Panc1 (cell line): ENCODE measurements at regions not wholly inside any gene's neighbourhood (a gene's known extent, or its start where the extent isn't known, plus 50 kb on each side); places are given as distances from the start of the nearest gene placed in this dataset.

Source experiments
- ATAC-seq: fragments of 200-7000 bp; cut with Tn5 transposase; 2 replicates; pipeline ENCODE4 v1.9.1; 2020; ENCODE audit warnings: mild to moderate bottlenecking, moderate library complexity
- BruUV-seq: library from RNA; stranded (reverse); fragments of 400-500 nt; replicated peaks from 2 replicates; lab custom pipeline; 2021; lab: Mats Ljungman, UMichigan
- CTCF ChIA-PET: fragments of 300-600 bp; sonication (Branson Sonifier 250); formaldehyde crosslinking; loops from one replicate; lab custom pipeline; 2022; ENCODE audit warnings: antibody characterized with exemption; lab: Charles Lee
- POLR2A ChIA-PET: fragments of 300-600 bp; sonication (Branson Sonifier 250); formaldehyde crosslinking; loops from one replicate; lab custom pipeline; 2022; ENCODE audit warnings: antibody characterized with exemption; lab: Charles Lee
- DNase-seq: peaks from one replicate; pipeline ENCODE4 v3.0.0-alpha.2; 2010; ENCODE audit warnings: low read depth, low spot score
- H3K27ac ChIP-seq: 2 replicates; pipeline ENCODE4 v1.5.1; 2011; ENCODE audit warnings: mild to moderate bottlenecking, low read length, inconsistent platforms
- H3K27me3 ChIP-seq: fragments of 200-500 bp; sonication (Bioruptor generic); 2 replicates; pipeline ENCODE4 v1.6.0; 2014; ENCODE audit warnings: low read length, inconsistent platforms; ENCODE audit not compliant: control insufficient read depth, insufficient read depth
- H3K36me3 ChIP-seq: fragments of 200-500 bp; sonication (Bioruptor generic); 2 replicates; pipeline ENCODE4 v1.5.1; 2014; ENCODE audit warnings: inconsistent platforms, mild to moderate bottlenecking, low read length, moderate library complexity; ENCODE audit not compliant: control insufficient read depth, insufficient read depth
- H3K4me1 ChIP-seq: 2 replicates; pipeline ENCODE4 v1.5.1; 2011; ENCODE audit warnings: inconsistent platforms, mild to moderate bottlenecking, low read length, moderate library complexity; ENCODE audit not compliant: control insufficient read depth, insufficient read depth
- H3K4me3 ChIP-seq, 2 experiments: 2 replicates each; pipeline ENCODE4 v1.5.1; 2011 to 2012; ENCODE audit warnings: low read depth in 2 of 2, low read length in 2 of 2, mild to moderate bottlenecking in 2 of 2, inconsistent platforms in 1 of 2, moderate library complexity in 1 of 2
- H3K9me3 ChIP-seq: fragments of 200-500 bp; sonication (Bioruptor generic); 2 replicates; pipeline ENCODE4 v1.5.1; 2014; ENCODE audit warnings: low read depth, mild to moderate bottlenecking, inconsistent platforms, low read length, moderate library complexity; ENCODE audit not compliant: control insufficient read depth, insufficient read depth
- POLR2AphosphoS5 ChIP-seq: IDR thresholded peaks from 2 replicates; pipeline ENCODE4 v1.6.1; 2012; ENCODE audit warnings: mild to moderate bottlenecking, low read depth, low read length, moderate library complexity
- SIN3A ChIP-seq: IDR thresholded peaks from 2 replicates; pipeline ENCODE4 v1.6.1; 2012; ENCODE audit warnings: low read depth, mild to moderate bottlenecking, low read length, moderate library complexity, borderline replicate concordance; ENCODE audit not compliant: insufficient read depth
- TCF7L2 ChIP-seq: IDR thresholded peaks from 2 replicates; pipeline ENCODE4 v1.6.1; 2011; ENCODE audit warnings: mild to moderate bottlenecking, low read depth, low read length, inconsistent platforms
- in situ Hi-C: cut with HindIII; loops from 2 replicates; pipeline ENCODE4 v1.10.0; 2016; ENCODE audit warnings: low sequenced_read_pairs, low pct_unique_long_range_greater_than_20kb
- intact Hi-C: fragments of 100-400 bp; cut with micrococcal nuclease; formaldehyde crosslinking; loops from one replicate; pipeline ENCODE4 v1.10.0; 2022; ENCODE audit not compliant: unreplicated experiment
- TF ChIP-seq, protein P1 (sequence below): fragments of 450-650 bp; IDR thresholded peaks from 2 replicates; pipeline ENCODE4 v1.5.1; 2017; ENCODE audit warnings: mild to moderate bottlenecking
- TF ChIP-seq, protein P2 (sequence below), 2 experiments: IDR thresholded peaks; 2 replicates each; pipeline ENCODE4 v1.6.1; 2011 to 2012; ENCODE audit warnings: low read depth in 2 of 2, control low read depth in 1 of 2, low read length in 1 of 2, mild to moderate bottlenecking in 1 of 2, moderate library complexity in 1 of 2; ENCODE audit not compliant: insufficient read depth in 1 of 2

DNA sequence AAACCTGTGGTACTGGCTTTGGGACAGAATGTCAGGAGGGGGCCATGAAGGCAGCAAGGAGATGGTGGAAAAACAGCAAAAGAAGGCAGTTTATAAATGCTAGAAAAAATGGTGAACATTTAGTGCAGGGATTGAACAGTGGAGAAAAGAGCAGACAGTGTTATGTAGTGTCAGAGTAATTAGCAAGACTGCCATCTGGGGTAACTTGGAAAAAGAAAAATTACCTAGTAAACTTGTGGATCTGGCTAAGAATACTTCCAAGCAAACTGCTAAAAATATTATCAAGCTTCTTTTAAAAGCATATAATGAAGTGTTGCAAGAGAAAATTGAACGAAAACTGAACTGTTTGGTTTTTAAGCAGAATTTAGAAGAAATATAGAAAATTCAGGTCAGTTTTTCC, 267.8 kb downstream of the INSIG2 start:
- no peaks in the 10 kb centered on the region for H3K9me3 ChIP-seq
- DNase-seq (no peak), ATAC-seq (no peak)
- H3K4me3 ChIP-seq: no peak overlapping the region
- intact Hi-C loops: no loop called here
- in situ Hi-C loops: no loop called here
- H3K4me1 ChIP-seq: no peaks in the 10 kb centered on the region
- no peaks in the 10 kb centered on the region; the same call in 1 of the 2 replicates for H3K27me3 ChIP-seq
- CTCF ChIA-PET: no interaction called here
- BruUV-seq: no TSS peak
- TF ChIP-seq, protein P1, sequence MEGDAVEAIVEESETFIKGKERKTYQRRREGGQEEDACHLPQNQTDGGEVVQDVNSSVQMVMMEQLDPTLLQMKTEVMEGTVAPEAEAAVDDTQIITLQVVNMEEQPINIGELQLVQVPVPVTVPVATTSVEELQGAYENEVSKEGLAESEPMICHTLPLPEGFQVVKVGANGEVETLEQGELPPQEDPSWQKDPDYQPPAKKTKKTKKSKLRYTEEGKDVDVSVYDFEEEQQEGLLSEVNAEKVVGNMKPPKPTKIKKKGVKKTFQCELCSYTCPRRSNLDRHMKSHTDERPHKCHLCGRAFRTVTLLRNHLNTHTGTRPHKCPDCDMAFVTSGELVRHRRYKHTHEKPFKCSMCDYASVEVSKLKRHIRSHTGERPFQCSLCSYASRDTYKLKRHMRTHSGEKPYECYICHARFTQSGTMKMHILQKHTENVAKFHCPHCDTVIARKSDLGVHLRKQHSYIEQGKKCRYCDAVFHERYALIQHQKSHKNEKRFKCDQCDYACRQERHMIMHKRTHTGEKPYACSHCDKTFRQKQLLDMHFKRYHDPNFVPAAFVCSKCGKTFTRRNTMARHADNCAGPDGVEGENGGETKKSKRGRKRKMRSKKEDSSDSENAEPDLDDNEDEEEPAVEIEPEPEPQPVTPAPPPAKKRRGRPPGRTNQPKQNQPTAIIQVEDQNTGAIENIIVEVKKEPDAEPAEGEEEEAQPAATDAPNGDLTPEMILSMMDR: no peak
- no peak for TF ChIP-seq POLR2AphosphoS5
- TF ChIP-seq TCF7L2: no peak
- no peak for TF ChIP-seq SIN3A
- TF ChIP-seq, protein P2, sequence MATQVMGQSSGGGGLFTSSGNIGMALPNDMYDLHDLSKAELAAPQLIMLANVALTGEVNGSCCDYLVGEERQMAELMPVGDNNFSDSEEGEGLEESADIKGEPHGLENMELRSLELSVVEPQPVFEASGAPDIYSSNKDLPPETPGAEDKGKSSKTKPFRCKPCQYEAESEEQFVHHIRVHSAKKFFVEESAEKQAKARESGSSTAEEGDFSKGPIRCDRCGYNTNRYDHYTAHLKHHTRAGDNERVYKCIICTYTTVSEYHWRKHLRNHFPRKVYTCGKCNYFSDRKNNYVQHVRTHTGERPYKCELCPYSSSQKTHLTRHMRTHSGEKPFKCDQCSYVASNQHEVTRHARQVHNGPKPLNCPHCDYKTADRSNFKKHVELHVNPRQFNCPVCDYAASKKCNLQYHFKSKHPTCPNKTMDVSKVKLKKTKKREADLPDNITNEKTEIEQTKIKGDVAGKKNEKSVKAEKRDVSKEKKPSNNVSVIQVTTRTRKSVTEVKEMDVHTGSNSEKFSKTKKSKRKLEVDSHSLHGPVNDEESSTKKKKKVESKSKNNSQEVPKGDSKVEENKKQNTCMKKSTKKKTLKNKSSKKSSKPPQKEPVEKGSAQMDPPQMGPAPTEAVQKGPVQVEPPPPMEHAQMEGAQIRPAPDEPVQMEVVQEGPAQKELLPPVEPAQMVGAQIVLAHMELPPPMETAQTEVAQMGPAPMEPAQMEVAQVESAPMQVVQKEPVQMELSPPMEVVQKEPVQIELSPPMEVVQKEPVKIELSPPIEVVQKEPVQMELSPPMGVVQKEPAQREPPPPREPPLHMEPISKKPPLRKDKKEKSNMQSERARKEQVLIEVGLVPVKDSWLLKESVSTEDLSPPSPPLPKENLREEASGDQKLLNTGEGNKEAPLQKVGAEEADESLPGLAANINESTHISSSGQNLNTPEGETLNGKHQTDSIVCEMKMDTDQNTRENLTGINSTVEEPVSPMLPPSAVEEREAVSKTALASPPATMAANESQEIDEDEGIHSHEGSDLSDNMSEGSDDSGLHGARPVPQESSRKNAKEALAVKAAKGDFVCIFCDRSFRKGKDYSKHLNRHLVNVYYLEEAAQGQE (IDR thresholded peaks at IDR 0.05; ENCODE audit: insufficient read depth in 1 of 2, low read depth in 2 of 2, low read length in 1 of 2): no peak
- H3K27ac ChIP-seq: no peak overlapping the region
- POLR2A ChIA-PET: no interaction called here
- H3K36me3 ChIP-seq: no peaks in the 10 kb centered on the region

DNA sequence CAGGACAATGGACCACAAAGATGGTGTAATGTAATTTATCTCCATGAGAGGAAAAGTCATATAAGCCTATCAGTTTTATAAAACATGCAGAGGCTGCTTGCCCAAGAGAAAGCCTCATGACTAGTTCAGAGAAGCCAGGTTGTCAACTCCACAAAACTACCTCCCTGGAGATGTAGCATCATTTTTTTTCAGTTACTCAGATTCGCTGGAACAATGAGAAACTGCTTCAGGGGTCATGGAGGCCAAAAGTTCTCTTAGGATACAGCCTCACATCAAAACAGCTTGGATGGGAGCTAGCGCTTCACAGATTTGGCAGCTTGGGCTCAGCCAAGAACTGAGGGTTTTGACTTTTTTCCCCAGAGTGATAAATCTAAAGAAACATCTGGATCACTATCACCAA, 263.5 kb downstream of the INSIG2 start:
- BruUV-seq: no TSS peak
- DNase-seq (no peak), ATAC-seq (no peak)
- POLR2A ChIA-PET: no interaction called here
- Histone ChIP-seq H3K9me3 (no peaks in the 10 kb centered on the region), H3K4me3 (no peak overlapping the region), H3K27me3 (no peaks in the 10 kb centered on the region; the same call in 1 of the 2 replicates), H3K27ac (no peak overlapping the region), H3K4me1 (no peaks in the 10 kb centered on the region), H3K36me3 (no peaks in the 10 kb centered on the region)
- CTCF ChIA-PET: no interaction called here
- TF ChIP-seq, protein P2 (IDR thresholded peaks at IDR 0.05; ENCODE audit: insufficient read depth in 1 of 2, low read depth in 2 of 2, low read length in 1 of 2): no peak
- TF ChIP-seq POLR2AphosphoS5: no peak
- intact Hi-C loops: no loop called here
- in situ Hi-C loops: no loop called here
